Spleen (tissue), 7 donors: ENCODE measurements at regions not wholly inside any gene's neighbourhood (a gene's known extent, or its start where the extent isn't known, plus 50 kb on each side); places are given as distances from the start of the nearest gene placed in this dataset.

ENCODE experiments used
- POLR2AphosphoS5 ChIP-seq, 3 donors: sonication (generic); formaldehyde crosslinking; IDR thresholded peaks; one replicate each; pipeline ENCODE4 v1.5.1; 2017; ENCODE audit warnings: antibody characterized with exemption in 3 of 3
- TF ChIP-seq, protein P1 (sequence below), 11 experiments: fragments of 200-600 bp in 7 of 11; fragments of 450-650 bp in 4 of 11; sonication (generic) in 4 of 11; IDR thresholded peaks in 8 of 11; conservative IDR thresholded peaks in 3 of 11; 1 replicate in 7 of 11; 2 replicates in 4 of 11; pipeline versions ENCODE4 v1.4.0 to v1.8.0; 2016 to 2021; ENCODE audit warnings: antibody characterized with exemption in 11 of 11, inconsistent platforms in 4 of 11, mild to moderate bottlenecking in 1 of 11
- donor health status: DM: no; HTN: no; CAD: no; lungs with moderate emphysema.
- donor health status: DM: no; HTN: no; CAD: no.
- donor health status: DM: no; HTN: no; CAD: no.

GRCh38 chrY:12464155-12464554, 236.9 kb upstream of the USP9Y start:
- TF ChIP-seq, protein P1, sequence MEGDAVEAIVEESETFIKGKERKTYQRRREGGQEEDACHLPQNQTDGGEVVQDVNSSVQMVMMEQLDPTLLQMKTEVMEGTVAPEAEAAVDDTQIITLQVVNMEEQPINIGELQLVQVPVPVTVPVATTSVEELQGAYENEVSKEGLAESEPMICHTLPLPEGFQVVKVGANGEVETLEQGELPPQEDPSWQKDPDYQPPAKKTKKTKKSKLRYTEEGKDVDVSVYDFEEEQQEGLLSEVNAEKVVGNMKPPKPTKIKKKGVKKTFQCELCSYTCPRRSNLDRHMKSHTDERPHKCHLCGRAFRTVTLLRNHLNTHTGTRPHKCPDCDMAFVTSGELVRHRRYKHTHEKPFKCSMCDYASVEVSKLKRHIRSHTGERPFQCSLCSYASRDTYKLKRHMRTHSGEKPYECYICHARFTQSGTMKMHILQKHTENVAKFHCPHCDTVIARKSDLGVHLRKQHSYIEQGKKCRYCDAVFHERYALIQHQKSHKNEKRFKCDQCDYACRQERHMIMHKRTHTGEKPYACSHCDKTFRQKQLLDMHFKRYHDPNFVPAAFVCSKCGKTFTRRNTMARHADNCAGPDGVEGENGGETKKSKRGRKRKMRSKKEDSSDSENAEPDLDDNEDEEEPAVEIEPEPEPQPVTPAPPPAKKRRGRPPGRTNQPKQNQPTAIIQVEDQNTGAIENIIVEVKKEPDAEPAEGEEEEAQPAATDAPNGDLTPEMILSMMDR (IDR thresholded peaks at IDR 0.05 in 8 of 11, conservative IDR thresholded peaks at IDR 0.05 in 3 of 11) = no peak
- no peak for TF ChIP-seq POLR2AphosphoS5 (IDR thresholded peaks at IDR 0.05)
